B cell (primary cell): ENCODE measurements at regions not wholly inside any gene's neighbourhood (a gene's known extent, or its start where the extent isn't known, plus 50 kb on each side); places are given as distances from the start of the nearest gene placed in this dataset.

Experiments used
- ATAC-seq: fragments of 200-7000 bp; cut with Tn5 transposase; one replicate; pipeline ENCODE4 v1.10.0; 2021; ENCODE audit warnings: low read depth, mild to moderate bottlenecking, moderate number of reproducible peaks, moderate library complexity
- CTCF ChIA-PET: fragments of 350-600 bp; sonication (Branson Sonifier 250); formaldehyde crosslinking; loops from one replicate; lab custom pipeline; 2021; ENCODE audit warnings: antibody characterized with exemption, inconsistent platforms; lab: Charles Lee
- POLR2A ChIA-PET: fragments of 350-600 bp; sonication (Branson Sonifier 250); formaldehyde crosslinking; loops from one replicate; lab custom pipeline; 2021; ENCODE audit warnings: antibody characterized with exemption; lab: Charles Lee
- DNase-seq: peaks from one replicate; pipeline ENCODE4 v3.0.0; 2013
- H2AFZ ChIP-seq: 2 replicates; pipeline ENCODE4 v1.6.1; 2012; ENCODE audit warnings: mild to moderate bottlenecking, low read depth, low read length; ENCODE audit not compliant: insufficient read depth, poor library complexity, severe bottlenecking
- H3K27ac ChIP-seq, 2 donors: 1 replicate in 1 of 2; 2 replicates in 1 of 2; pipeline ENCODE4 v1.5.1; 2012 to 2013; ENCODE audit warnings: low read length in 2 of 2, mild to moderate bottlenecking in 2 of 2, moderate library complexity in 1 of 2
- H3K27me3 ChIP-seq, 4 experiments: fragments of 200-600 bp in 1 of 4; sonication (generic) in 1 of 4; replicated peaks in 1 of 4; 1 replicate in 2 of 4; 2 replicates in 2 of 4; pipeline versions ENCODE4 v1.6.1 to v1.7.0; 2013 to 2016; ENCODE audit warnings: low read length in 3 of 4, mild to moderate bottlenecking in 2 of 4, mixed read lengths in 1 of 4, moderate library complexity in 1 of 4; ENCODE audit not compliant: insufficient read depth in 4 of 4, control insufficient read depth in 3 of 4; ENCODE audit errors: control extremely low read depth in 1 of 4
- H3K36me3 ChIP-seq, 2 experiments: replicated peaks in 1 of 2; 1 replicate in 1 of 2; 2 replicates in 1 of 2; pipeline versions ENCODE4 v1.6.1 to v1.7.1; 2013; ENCODE audit warnings: low read length in 1 of 2; ENCODE audit not compliant: insufficient read depth in 2 of 2, control insufficient read depth in 1 of 2; ENCODE audit errors: control extremely low read depth in 1 of 2, extremely low read depth in 1 of 2
- H3K4me1 ChIP-seq, 2 donors: fragments of 200-600 bp in 1 of 2; sonication (generic) in 1 of 2; 1 replicate in 1 of 2; 2 replicates in 1 of 2; pipeline versions ENCODE4 v1.5.1 to v1.6.1; 2013 to 2017; ENCODE audit warnings: low read length in 2 of 2; ENCODE audit not compliant: control insufficient read depth in 2 of 2, insufficient read depth in 2 of 2
- H3K4me2 ChIP-seq: replicated peaks from 2 replicates; pipeline ENCODE3; 2012; ENCODE audit warnings: mild to moderate bottlenecking, low read depth, low read length; ENCODE audit not compliant: poor library complexity, severe bottlenecking
- H3K4me3 ChIP-seq, 5 experiments: fragments of 200-600 bp in 1 of 5; sonication (generic) in 1 of 5; 1 replicate in 3 of 5; 2 replicates in 2 of 5; pipeline versions ENCODE4 v1.5.1 to v1.7.0; 2011 to 2016; ENCODE audit warnings: low read length in 4 of 5, mild to moderate bottlenecking in 4 of 5, low read depth in 2 of 5, control low read depth in 1 of 5, moderate library complexity in 1 of 5; ENCODE audit not compliant: insufficient read depth in 1 of 5; ENCODE audit errors: control extremely low read depth in 1 of 5, extremely low read depth in 1 of 5
- H3K79me2 ChIP-seq: fragments of 200-600 bp; sonication (generic); one replicate; pipeline ENCODE4 v1.6.0; 2016; ENCODE audit warnings: low read length; ENCODE audit not compliant: control insufficient read depth, insufficient read depth
- H3K9ac ChIP-seq: fragments of 200-600 bp; sonication (generic); 2 replicates; pipeline ENCODE4 v1.6.1; 2017; ENCODE audit warnings: mild to moderate bottlenecking, low read length, moderate library complexity
- H3K9me3 ChIP-seq, 3 donors: one replicate each; pipeline versions ENCODE4 v1.6.1 to v1.7.1; 2013; ENCODE audit warnings: low read length in 2 of 3; ENCODE audit not compliant: control insufficient read depth in 2 of 3, insufficient read depth in 1 of 3; ENCODE audit errors: control extremely low read depth in 1 of 3
- H4K20me1 ChIP-seq: 2 replicates; pipeline ENCODE4 v1.6.0; 2012; ENCODE audit warnings: mild to moderate bottlenecking, low read length; ENCODE audit not compliant: insufficient read depth, control insufficient read depth, poor library complexity, severe bottlenecking
- H3K27ac Mint-ChIP-seq: one replicate; pipeline ENCODE4 v1.8.0; 2021; ENCODE audit warnings: mixed read lengths
- H3K27me3 Mint-ChIP-seq: one replicate; pipeline ENCODE4 v1.8.0; 2021; ENCODE audit warnings: mixed read lengths
- H3K4me1 Mint-ChIP-seq: one replicate; pipeline ENCODE4 v1.8.0; 2021; ENCODE audit warnings: mixed read lengths
- H3K4me3 Mint-ChIP-seq: one replicate; pipeline ENCODE4 v1.8.0; 2021; ENCODE audit warnings: mixed read lengths
- H3K9me3 Mint-ChIP-seq: one replicate; pipeline ENCODE4 v1.8.0; 2022; ENCODE audit warnings: mixed read lengths; ENCODE audit not compliant: insufficient read depth
- EZH2 ChIP-seq: IDR thresholded peaks from 2 replicates; pipeline ENCODE4 v1.6.1; 2012; ENCODE audit warnings: borderline replicate concordance, low read depth, mild to moderate bottlenecking, moderate library complexity, low read length; ENCODE audit not compliant: insufficient read depth, poor library complexity, severe bottlenecking
- WGBS: methylation state at CpG from one replicate; pipeline ENCODE4 v1.1.5; 2013; ENCODE audit warnings: missing lambda C conversion rate; ENCODE audit not compliant: insufficient coverage; 5-methylcytosine and 5-hydroxymethylcytosine counted together
- intact Hi-C: fragments of 100-400 bp; cut with micrococcal nuclease; formaldehyde crosslinking; loops from one replicate; pipeline ENCODE4 v1.10.0; 2022
- TF ChIP-seq, protein P1 (sequence below): fragments of 200-600 bp; IDR thresholded peaks from one replicate; pipeline ENCODE4 v1.8.0; 2022; ENCODE audit warnings: antibody characterized with exemption, mild to moderate bottlenecking

DNA sequence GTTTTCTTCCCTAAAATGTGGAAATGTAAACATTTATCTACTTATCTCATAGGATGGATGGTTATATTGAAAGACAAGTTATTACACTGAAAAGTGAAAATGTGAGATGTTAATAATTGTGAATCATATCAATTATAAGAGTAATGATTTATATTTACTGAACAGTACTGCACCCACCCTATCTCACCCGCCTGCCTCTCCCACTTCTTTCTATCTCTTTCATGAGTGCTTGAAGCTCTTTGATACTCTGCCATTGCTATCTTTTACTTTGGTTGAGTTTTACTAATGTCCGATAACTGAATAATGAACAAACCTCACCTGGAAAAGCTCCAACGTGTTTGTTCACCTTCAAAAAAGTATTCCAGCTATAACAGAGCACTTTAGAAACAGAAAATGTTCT, 263.0 kb upstream of the UBASH3B start:
- intact Hi-C loops: no loop called here
- Mint-ChIP-seq H3K27ac (no peak overlapping the region), H3K4me1 (no peaks in the 10 kb centered on the region), H3K9me3 (no peaks in the 10 kb centered on the region), H3K27me3 (no peaks in the 10 kb centered on the region), H3K4me3 (no peak overlapping the region)
- no peak for DNase-seq
- H3K4me2 ChIP-seq: no peak overlapping the region
- WGBS: no CpG with 5 or more reads among the region's 3 CpGs
- no peak overlapping the region for H3K4me3 ChIP-seq
- H3K27ac ChIP-seq: no peak overlapping the region
- ATAC-seq: no peak
- H2AFZ ChIP-seq: no peak overlapping the region
- H4K20me1 ChIP-seq: no peaks in the 10 kb centered on the region
- POLR2A ChIA-PET: no interaction called here
- TF ChIP-seq EZH2: no peak
- TF ChIP-seq, protein P1, sequence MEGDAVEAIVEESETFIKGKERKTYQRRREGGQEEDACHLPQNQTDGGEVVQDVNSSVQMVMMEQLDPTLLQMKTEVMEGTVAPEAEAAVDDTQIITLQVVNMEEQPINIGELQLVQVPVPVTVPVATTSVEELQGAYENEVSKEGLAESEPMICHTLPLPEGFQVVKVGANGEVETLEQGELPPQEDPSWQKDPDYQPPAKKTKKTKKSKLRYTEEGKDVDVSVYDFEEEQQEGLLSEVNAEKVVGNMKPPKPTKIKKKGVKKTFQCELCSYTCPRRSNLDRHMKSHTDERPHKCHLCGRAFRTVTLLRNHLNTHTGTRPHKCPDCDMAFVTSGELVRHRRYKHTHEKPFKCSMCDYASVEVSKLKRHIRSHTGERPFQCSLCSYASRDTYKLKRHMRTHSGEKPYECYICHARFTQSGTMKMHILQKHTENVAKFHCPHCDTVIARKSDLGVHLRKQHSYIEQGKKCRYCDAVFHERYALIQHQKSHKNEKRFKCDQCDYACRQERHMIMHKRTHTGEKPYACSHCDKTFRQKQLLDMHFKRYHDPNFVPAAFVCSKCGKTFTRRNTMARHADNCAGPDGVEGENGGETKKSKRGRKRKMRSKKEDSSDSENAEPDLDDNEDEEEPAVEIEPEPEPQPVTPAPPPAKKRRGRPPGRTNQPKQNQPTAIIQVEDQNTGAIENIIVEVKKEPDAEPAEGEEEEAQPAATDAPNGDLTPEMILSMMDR: no peak
- H3K36me3 ChIP-seq: no peaks in the 10 kb centered on the region
- peaks cover 0 to 6% (median 0%) of the 10 kb centered on the region in 3 donors for H3K9me3 ChIP-seq
- H3K79me2 ChIP-seq: no peaks in the 10 kb centered on the region
- no peaks in the 10 kb centered on the region for H3K4me1 ChIP-seq
- CTCF ChIA-PET: no interaction called here
- H3K9ac ChIP-seq: no peak overlapping the region
- no peaks in the 10 kb centered on the region for H3K27me3 ChIP-seq

GRCh38 chr11:122391049-122391448, 264.5 kb upstream of the UBASH3B start:
- H3K27me3 ChIP-seq: no peaks in the 10 kb centered on the region
- no peaks in the 10 kb centered on the region for H3K9me3 Mint-ChIP-seq
- H3K4me2 ChIP-seq: no peak overlapping the region
- no peak overlapping the region for H3K9ac ChIP-seq
- no peaks in the 10 kb centered on the region for H4K20me1 ChIP-seq
- POLR2A ChIA-PET: no interaction called here
- no peaks in the 10 kb centered on the region for H3K79me2 ChIP-seq
- no peaks in the 10 kb centered on the region for H3K36me3 ChIP-seq
- CTCF ChIA-PET: no interaction called here
- no peak overlapping the region for H3K27ac Mint-ChIP-seq
- ATAC-seq (no peak), DNase-seq (no peak)
- peaks cover 0 to 6% (median 0%) of the 10 kb centered on the region in 3 donors for H3K9me3 ChIP-seq
- H3K4me3 ChIP-seq: no peak overlapping the region
- H3K4me1 Mint-ChIP-seq: no peaks in the 10 kb centered on the region
- no peaks in the 10 kb centered on the region for H3K4me1 ChIP-seq
- intact Hi-C loops: no loop called here
- no peak overlapping the region for H3K27ac ChIP-seq
- TF ChIP-seq, protein P1: no peak
- no peak for TF ChIP-seq EZH2
- H2AFZ ChIP-seq: no peak overlapping the region
- no peak overlapping the region for H3K4me3 Mint-ChIP-seq
- H3K27me3 Mint-ChIP-seq: no peaks in the 10 kb centered on the region
